ENCODE measurements at regions not wholly inside any gene's neighbourhood (a gene's known extent, or its start where the extent isn't known, plus 50 kb on each side); places are given as distances from the start of the nearest gene placed in this dataset.

GRCh38 chr6:166036316-166037095, 131.1 kb downstream of the TBXT start:
- Histone ChIP-seq H3K9me3 (ENCODE audit: insufficient read depth, low read length) (no peaks in the 10 kb centered on the region), H2AFZ (ENCODE audit: low read depth, low read length, severe bottlenecking) (no peak overlapping the region), H3K27ac (ENCODE audit: low read depth, low read length) (no peak overlapping the region), H3F3A (ENCODE audit: insufficient read depth) (0 out of 2 replicates have a peak, but pooled peaks cover under 1% of the 10 kb centered on the region), H3K4me2 (ENCODE audit: low read depth, low read length, poor library complexity, severe bottlenecking) (no peak overlapping the region), H3K9ac (ENCODE audit: low read length) (no peak overlapping the region), H4K20me1 (ENCODE audit: low read depth, low read length) (no peaks in the 10 kb centered on the region), H3K9me2 (replicated peaks; ENCODE audit: insufficient read depth, low read length) (no peaks in the 10 kb centered on the region), H3K79me2 (ENCODE audit: insufficient read depth, low read length) (no peaks in the 10 kb centered on the region), H3K36me3 (ENCODE audit: low read length) (no peaks in the 10 kb centered on the region), H3K27me3 (ENCODE audit: low read length) (no peaks in the 10 kb centered on the region), H3K4me3 (ENCODE audit: insufficient read depth, low read length, poor library complexity, severe bottlenecking) (no peak overlapping the region)
- TF ChIP-seq EZH2phosphoT487 (conservative IDR thresholded peaks at IDR 0.05; ENCODE audit: low read length) (no peak), CTCF (IDR thresholded peaks at IDR 0.05; ENCODE audit: insufficient read depth, low read length, poor library complexity, severe bottlenecking) (no peak)

DNA sequence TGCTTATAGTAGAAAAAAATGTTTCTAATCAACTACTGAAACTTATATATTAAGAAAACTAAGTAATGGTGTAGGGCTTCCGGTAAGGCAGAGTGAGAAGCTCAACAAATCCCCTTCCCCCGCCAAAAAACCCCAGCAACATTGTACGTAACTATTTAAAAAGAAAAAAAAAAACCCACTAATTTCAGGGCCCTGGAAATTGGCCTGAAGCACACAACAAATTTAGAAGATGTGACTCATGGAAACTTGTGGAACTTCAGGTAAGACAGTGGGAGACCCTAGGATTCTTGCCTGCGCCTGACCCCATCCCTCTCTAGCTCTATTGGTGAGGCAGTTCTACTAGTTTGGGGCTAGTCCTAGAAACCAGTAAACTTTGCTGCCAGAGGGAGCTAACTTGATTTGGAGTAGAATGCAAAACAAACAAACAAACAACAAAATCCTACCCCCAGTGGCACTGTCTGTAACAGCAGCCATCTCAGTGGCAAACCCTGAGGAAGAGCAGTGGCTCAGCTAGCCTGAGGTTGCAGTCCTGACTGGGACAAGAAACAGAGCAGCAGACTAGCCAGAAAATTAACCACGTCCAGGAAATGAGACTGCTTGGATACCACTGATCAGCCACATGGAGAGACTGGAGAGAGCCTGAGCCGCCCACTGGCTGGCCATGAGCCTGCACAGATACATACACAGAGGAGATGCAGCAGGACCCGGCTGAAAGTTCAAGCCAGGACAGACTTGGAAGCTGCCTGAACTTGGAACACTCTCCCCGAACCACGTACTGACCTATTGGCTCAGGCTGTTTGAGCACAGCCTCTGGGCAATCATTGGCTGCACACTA, 135.1 kb downstream of the TBXT start:
- no peaks in the 10 kb centered on the region for H3K79me2 ChIP-seq (ENCODE audit: insufficient read depth, low read length)
- 0 out of 2 replicates have a peak, but pooled peaks cover 9% of the 10 kb centered on the region for H3F3A ChIP-seq (ENCODE audit: insufficient read depth)
- H3K27me3 ChIP-seq (ENCODE audit: low read length): no peaks in the 10 kb centered on the region
- no peaks in the 10 kb centered on the region for H3K9me2 ChIP-seq (replicated peaks; ENCODE audit: insufficient read depth, low read length)
- no peaks in the 10 kb centered on the region for H3K36me3 ChIP-seq (ENCODE audit: low read length)
- TF ChIP-seq CTCF (IDR thresholded peaks at IDR 0.05; ENCODE audit: insufficient read depth, low read length, poor library complexity, severe bottlenecking) (no peak), EZH2phosphoT487 (conservative IDR thresholded peaks at IDR 0.05; ENCODE audit: low read length) (no peak)
- no peak overlapping the region for H3K4me3 ChIP-seq (ENCODE audit: insufficient read depth, low read length, poor library complexity, severe bottlenecking)
- no peak overlapping the region for H3K27ac ChIP-seq (ENCODE audit: low read depth, low read length)
- no peak overlapping the region for H2AFZ ChIP-seq (ENCODE audit: low read depth, low read length, severe bottlenecking)
- no peaks in the 10 kb centered on the region for H3K9me3 ChIP-seq (ENCODE audit: insufficient read depth, low read length)
- H3K4me2 ChIP-seq (ENCODE audit: low read depth, low read length, poor library complexity, severe bottlenecking): no peak overlapping the region
- no peak overlapping the region for H3K9ac ChIP-seq (ENCODE audit: low read length)
- H4K20me1 ChIP-seq (ENCODE audit: low read depth, low read length): no peaks in the 10 kb centered on the region

DNA sequence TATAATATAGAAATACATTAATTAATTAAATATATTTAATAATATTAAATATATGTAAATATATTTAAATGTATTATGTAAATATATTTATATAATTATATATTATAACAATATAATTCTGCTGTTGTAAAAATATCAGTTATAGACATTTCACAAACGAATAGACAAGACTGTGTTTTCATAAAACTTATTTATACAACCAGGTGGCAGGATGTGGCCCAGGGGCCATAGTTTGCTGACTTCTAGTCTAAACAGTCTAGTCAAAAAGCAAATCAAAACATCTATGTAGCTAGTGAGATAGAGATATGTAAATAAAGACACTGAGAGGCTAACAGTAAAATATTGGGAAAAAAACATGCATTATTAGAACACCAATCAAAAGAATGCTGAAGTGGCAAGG, 136.4 kb downstream of the TBXT start:
- no peak overlapping the region for H3K4me3 ChIP-seq (ENCODE audit: insufficient read depth, low read length, poor library complexity, severe bottlenecking)
- H3K4me2 ChIP-seq (ENCODE audit: low read depth, low read length, poor library complexity, severe bottlenecking): no peak overlapping the region
- no peak overlapping the region for H3K9ac ChIP-seq (ENCODE audit: low read length)
- H3K27ac ChIP-seq (ENCODE audit: low read depth, low read length): no peak overlapping the region
- H2AFZ ChIP-seq (ENCODE audit: low read depth, low read length, severe bottlenecking): no peak overlapping the region
- H3K9me3 ChIP-seq (ENCODE audit: insufficient read depth, low read length): no peaks in the 10 kb centered on the region
- H3K9me2 ChIP-seq (replicated peaks; ENCODE audit: insufficient read depth, low read length): no peaks in the 10 kb centered on the region
- TF ChIP-seq CTCF (IDR thresholded peaks at IDR 0.05; ENCODE audit: insufficient read depth, low read length, poor library complexity, severe bottlenecking) (no peak), EZH2phosphoT487 (conservative IDR thresholded peaks at IDR 0.05; ENCODE audit: low read length) (no peak)
- 0 out of 2 replicates have a peak, but pooled peaks cover 9% of the 10 kb centered on the region for H3F3A ChIP-seq (ENCODE audit: insufficient read depth)
- no peaks in the 10 kb centered on the region for H4K20me1 ChIP-seq (ENCODE audit: low read depth, low read length)
- no peaks in the 10 kb centered on the region for H3K27me3 ChIP-seq (ENCODE audit: low read length)
- H3K36me3 ChIP-seq (ENCODE audit: low read length): no peaks in the 10 kb centered on the region
- H3K79me2 ChIP-seq (ENCODE audit: insufficient read depth, low read length): no peaks in the 10 kb centered on the region

Data from SU-DHL-6 (cell line).